ENCODE measurements at regions not wholly inside any gene's neighbourhood (a gene's known extent, or its start where the extent isn't known, plus 50 kb on each side); places are given as distances from the start of the nearest gene placed in this dataset.
"Not testable (repeated sequence)": the region's sequence is repeated elsewhere in the genome, so short reads cannot be mapped to it uniquely, and the experiment has no call there.

DNA sequence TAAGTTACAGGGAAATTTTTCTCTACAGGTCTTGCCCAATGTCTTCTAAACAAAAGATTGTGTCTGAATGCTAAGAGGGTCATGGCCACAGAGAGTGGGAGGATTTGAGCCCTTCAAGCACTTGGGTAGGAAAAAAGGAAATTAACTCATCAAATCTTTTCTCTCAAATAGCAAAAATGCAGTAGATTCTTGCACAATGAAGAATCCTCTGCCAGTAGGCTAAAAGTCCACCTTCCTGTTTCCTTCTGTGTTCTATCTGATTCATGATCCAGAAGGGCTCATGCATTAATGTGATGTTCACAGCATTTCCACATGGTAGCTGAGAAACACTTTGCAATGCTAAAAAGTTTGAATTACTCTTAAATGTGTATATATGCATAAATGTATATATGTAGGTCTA, 177.1 kb downstream of the CD47 start:
- Histone ChIP-seq H3K36me3 (ENCODE audit: low read depth) (no peaks in the 10 kb centered on the region), H3K4me1 (ENCODE audit: insufficient read depth) (no peaks in the 10 kb centered on the region), H3K4me2 (ENCODE audit: unreplicated experiment) (no peak overlapping the region), H4K20me1 (ENCODE audit: insufficient read depth) (no peaks in the 10 kb centered on the region), H3K9me3 (ENCODE audit: low read depth) (no peaks in the 10 kb centered on the region), H3F3A (ENCODE audit: insufficient read depth) (peaks cover 5% of the 10 kb centered on the region; the same call in 1 of the 2 replicates), H3K27ac (no peak overlapping the region), H3K4me3 (no peak overlapping the region), H2AFZ (no peak overlapping the region), H3K9ac (no peak overlapping the region), H3K27me3 (replicated peaks; ENCODE audit: insufficient read depth) (no peaks in the 10 kb centered on the region; the same call in 1 of the 2 replicates), H3K79me2 (ENCODE audit: insufficient read depth) (no peaks in the 10 kb centered on the region), H3K9me2 (ENCODE audit: insufficient read depth) (no peaks in the 10 kb centered on the region)
- DNase-seq, result peak; percentile 71
- TF ChIP-seq EZH2phosphoT487 (IDR thresholded peaks at IDR 0.05; ENCODE audit: insufficient read depth, low read depth) (no peak), EZH2 (IDR thresholded peaks at IDR 0.05; ENCODE audit: insufficient read depth, poor library complexity, severe bottlenecking) (no peak)
- in situ Hi-C loops (cut with MboI), result no loop called here

DNA sequence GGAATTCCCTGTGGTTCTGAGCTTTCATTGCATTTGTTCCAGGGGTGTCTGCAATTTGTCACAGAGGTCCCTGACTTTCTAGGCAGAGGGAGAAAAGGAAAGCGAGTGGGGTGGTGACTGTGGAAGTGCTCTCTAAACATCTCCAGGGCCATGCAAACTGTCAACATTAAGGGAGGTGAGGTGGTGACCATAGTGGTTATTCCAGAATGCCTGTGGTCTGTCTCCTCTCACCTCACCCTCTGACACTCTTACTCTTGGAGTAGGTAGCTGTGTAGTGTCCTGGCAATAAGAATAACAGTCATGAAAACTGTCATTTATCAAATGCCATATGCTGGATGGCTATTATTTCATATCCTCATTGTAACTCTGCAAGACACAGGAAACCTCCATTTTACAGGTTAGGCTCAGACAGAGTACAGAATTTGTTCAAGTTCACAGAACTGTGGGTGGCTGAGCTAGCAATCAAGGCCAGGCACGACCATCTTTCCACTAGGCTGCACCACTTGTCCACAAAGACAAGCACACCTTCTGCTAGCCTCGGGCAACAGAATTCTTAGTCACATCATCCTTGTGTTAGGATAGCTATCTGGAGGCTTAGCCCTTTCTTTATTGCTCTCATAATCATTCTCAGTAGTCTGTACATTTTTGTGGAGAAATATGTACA, 179.4 kb downstream of the CD47 start:
- WGBS, 2 experiments (ENCODE audit: low coverage in 1 of 2, low lambda C conversion rate in 2 of 2, missing lambda C conversion rate in 2 of 2), result 37 to 44% methylated on average over 3 of the region's 3 CpGs
- H3K27me3 ChIP-seq (replicated peaks; ENCODE audit: insufficient read depth), result no peaks in the 10 kb centered on the region
- no peak for DNase-seq

DNA sequence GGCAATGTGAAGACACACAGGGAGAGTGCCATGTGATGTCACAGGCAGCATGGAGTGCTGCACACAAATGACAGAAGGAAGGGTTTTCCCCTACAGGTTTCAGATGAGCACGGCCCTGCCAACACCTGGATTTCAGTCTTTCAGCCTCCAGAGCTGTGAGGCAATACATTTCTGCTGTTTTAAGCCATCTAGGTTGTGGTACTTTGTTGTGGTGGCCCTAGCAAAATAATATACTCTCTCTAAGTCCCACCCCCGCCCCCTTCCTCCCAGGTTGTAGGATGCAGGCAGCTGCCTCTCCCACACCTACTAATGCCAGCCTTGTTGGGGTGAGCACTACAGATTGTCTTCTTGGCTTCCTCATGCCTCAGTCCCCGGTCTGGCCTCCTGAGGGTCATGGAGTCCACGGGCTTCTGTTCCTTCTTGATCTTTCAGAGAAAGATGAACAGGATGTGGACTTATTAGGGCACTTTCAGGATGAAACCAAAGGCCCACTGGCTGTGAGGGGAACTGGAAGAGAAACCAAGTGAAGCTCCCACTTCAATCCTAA, 180.0 kb downstream of the CD47 start:
- Histone ChIP-seq H2AFZ (no peak overlapping the region), H3K9me2 (ENCODE audit: insufficient read depth) (no peaks in the 10 kb centered on the region), H3K36me3 (ENCODE audit: low read depth) (no peaks in the 10 kb centered on the region), H3K4me2 (ENCODE audit: unreplicated experiment) (no peak overlapping the region), H3K27ac (no peak overlapping the region), H3K27me3 (replicated peaks; ENCODE audit: insufficient read depth) (no peaks in the 10 kb centered on the region), H3K4me3 (no peak overlapping the region), H3K9ac (no peak overlapping the region), H3K79me2 (ENCODE audit: insufficient read depth) (no peaks in the 10 kb centered on the region), H3K4me1 (ENCODE audit: insufficient read depth) (no peaks in the 10 kb centered on the region), H4K20me1 (ENCODE audit: insufficient read depth) (no peaks in the 10 kb centered on the region), H3F3A (ENCODE audit: insufficient read depth) (peaks cover 5% of the 10 kb centered on the region; the same call in 1 of the 2 replicates), H3K9me3 (ENCODE audit: low read depth) (no peaks in the 10 kb centered on the region)
- DNase-seq, result no peak
- in situ Hi-C loops (cut with MboI), result no loop called here
- WGBS, 2 experiments (ENCODE audit: low coverage in 1 of 2, low lambda C conversion rate in 2 of 2, missing lambda C conversion rate in 2 of 2), result 42 to 53% methylated on average over 4 of the region's 4 CpGs
- TF ChIP-seq EZH2phosphoT487 (IDR thresholded peaks at IDR 0.05; ENCODE audit: insufficient read depth, low read depth) (no peak), EZH2 (IDR thresholded peaks at IDR 0.05; ENCODE audit: insufficient read depth, poor library complexity, severe bottlenecking) (no peak)

More for the DNA sequence above, 179.4 kb downstream of the CD47 start:
- no peaks in the 10 kb centered on the region for H3K4me1 ChIP-seq (ENCODE audit: insufficient read depth)
- H3K9ac ChIP-seq, result no peak overlapping the region
- H3K4me2 ChIP-seq (ENCODE audit: unreplicated experiment), result no peak overlapping the region
- H3K36me3 ChIP-seq (ENCODE audit: low read depth), result no peaks in the 10 kb centered on the region
- no peak overlapping the region for H3K27ac ChIP-seq
- H3F3A ChIP-seq (ENCODE audit: insufficient read depth), result peaks cover 5% of the 10 kb centered on the region; the same call in 1 of the 2 replicates
- H3K9me2 ChIP-seq (ENCODE audit: insufficient read depth), result no peaks in the 10 kb centered on the region
- H3K79me2 ChIP-seq (ENCODE audit: insufficient read depth), result no peaks in the 10 kb centered on the region
- H3K4me3 ChIP-seq, result no peak overlapping the region
- in situ Hi-C loops (cut with MboI), result no loop called here
- no peak for TF ChIP-seq EZH2phosphoT487 (IDR thresholded peaks at IDR 0.05; ENCODE audit: insufficient read depth, low read depth)
- no peak for TF ChIP-seq EZH2 (IDR thresholded peaks at IDR 0.05; ENCODE audit: insufficient read depth, poor library complexity, severe bottlenecking)
- no peak overlapping the region for H2AFZ ChIP-seq
- H4K20me1 ChIP-seq (ENCODE audit: insufficient read depth), result no peaks in the 10 kb centered on the region
- no peaks in the 10 kb centered on the region for H3K9me3 ChIP-seq (ENCODE audit: low read depth)

DNA sequence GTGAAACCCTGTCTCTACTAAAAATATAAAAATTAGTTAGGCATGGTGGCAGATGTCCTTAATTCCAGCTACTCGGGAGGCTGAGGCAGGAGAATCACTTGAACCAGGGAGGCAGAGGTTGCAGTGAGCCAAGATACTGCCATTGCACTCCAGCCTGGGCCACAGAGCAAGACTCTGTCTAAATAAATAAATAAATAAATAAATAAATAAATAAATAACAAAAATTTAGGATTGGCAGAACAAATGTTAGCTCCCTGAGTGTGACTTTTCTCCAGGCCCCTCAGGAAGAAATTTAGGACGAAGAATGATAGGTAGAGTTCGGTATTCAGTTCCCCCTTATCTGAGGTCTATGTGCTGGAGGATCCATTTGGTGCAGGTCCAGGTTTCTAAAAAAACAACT, 181.2 kb downstream of the CD47 start:
- H3K4me2 ChIP-seq (ENCODE audit: unreplicated experiment); H4K20me1 ChIP-seq (ENCODE audit: insufficient read depth); H3K9ac ChIP-seq; DNase-seq; H3F3A ChIP-seq (ENCODE audit: insufficient read depth); H3K36me3 ChIP-seq (ENCODE audit: low read depth); H2AFZ ChIP-seq; in situ Hi-C loops (cut with MboI); H3K79me2 ChIP-seq (ENCODE audit: insufficient read depth); H3K4me3 ChIP-seq; H3K9me2 ChIP-seq (ENCODE audit: insufficient read depth); H3K9me3 ChIP-seq (ENCODE audit: low read depth); H3K27me3 ChIP-seq (replicated peaks; ENCODE audit: insufficient read depth); H3K27ac ChIP-seq; H3K4me1 ChIP-seq (ENCODE audit: insufficient read depth): not testable (repeated sequence)
- WGBS, 2 experiments (ENCODE audit: low coverage in 1 of 2, low lambda C conversion rate in 2 of 2, missing lambda C conversion rate in 2 of 2), result 69 to 75% methylated on average over 3 of the region's 3 CpGs

DNA sequence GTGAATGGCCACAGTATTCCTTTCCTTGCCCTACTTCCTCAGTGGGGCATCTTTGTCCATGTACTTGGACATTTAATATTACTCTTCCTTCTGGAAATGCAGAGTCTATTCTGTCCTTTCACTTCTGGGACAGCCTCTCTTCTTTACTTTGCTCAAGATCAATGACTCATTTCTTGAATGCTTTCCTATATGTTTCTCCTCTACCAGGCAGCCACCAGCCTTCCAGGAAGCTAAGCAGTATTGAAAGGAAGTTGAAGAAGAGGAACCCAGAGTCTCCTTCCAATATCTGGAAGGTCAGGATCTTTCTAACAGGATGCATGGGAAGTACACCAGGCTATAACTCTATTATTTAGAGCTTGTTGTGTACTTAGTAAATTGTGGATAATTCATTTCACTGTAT, 182.8 kb downstream of the CD47 start:
- no peak overlapping the region for H3K27ac ChIP-seq
- H3K4me1 ChIP-seq (ENCODE audit: insufficient read depth), result no peaks in the 10 kb centered on the region

More for the DNA sequence above, 182.8 kb downstream of the CD47 start:
- no peak for TF ChIP-seq EZH2 (IDR thresholded peaks at IDR 0.05; ENCODE audit: insufficient read depth, poor library complexity, severe bottlenecking)
- no peak overlapping the region for H3K9ac ChIP-seq
- H4K20me1 ChIP-seq (ENCODE audit: insufficient read depth), result no peaks in the 10 kb centered on the region
- no peaks in the 10 kb centered on the region for H3K9me2 ChIP-seq (ENCODE audit: insufficient read depth)
- no peak for DNase-seq
- no peaks in the 10 kb centered on the region for H3F3A ChIP-seq (ENCODE audit: insufficient read depth)
- no peaks in the 10 kb centered on the region for H3K36me3 ChIP-seq (ENCODE audit: low read depth)
- H3K79me2 ChIP-seq (ENCODE audit: insufficient read depth), result no peaks in the 10 kb centered on the region
- H3K4me2 ChIP-seq (ENCODE audit: unreplicated experiment), result no peak overlapping the region
- in situ Hi-C loops (cut with MboI), result no loop called here
- H2AFZ ChIP-seq, result no peak overlapping the region
- H3K4me3 ChIP-seq, result no peak overlapping the region
- no peaks in the 10 kb centered on the region for H3K27me3 ChIP-seq (replicated peaks; ENCODE audit: insufficient read depth)
- no peaks in the 10 kb centered on the region for H3K9me3 ChIP-seq (ENCODE audit: low read depth)
